ENCODE measurements at regions not wholly inside any gene's neighbourhood (a gene's known extent, or its start where the extent isn't known, plus 50 kb on each side); places are given as distances from the start of the nearest gene placed in this dataset.

DNA sequence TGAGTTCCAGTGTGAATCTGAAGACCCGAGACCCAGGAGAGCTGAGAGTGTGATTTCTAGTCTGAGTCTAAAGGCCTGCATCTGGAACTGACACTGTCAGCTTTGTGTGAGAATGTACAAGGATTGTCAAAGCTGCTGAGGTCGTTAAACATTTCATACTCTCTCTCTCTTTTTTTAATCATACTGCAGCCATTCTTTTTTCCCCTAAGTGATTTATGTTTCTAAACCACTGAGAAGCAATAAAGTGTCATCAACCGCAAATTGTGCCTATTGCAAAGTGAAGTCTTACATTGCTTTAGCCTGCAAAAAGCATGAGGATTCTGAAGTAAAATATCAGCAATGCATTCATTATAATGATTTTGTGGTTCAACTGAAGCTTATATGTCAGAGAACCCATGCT, 106.0 kb downstream of the ASMT start:
- H3K4me3 ChIP-seq (ENCODE audit: low read depth, low read length), result no peak overlapping the region
- CTCF ChIA-PET, result no interaction called here
- POLR2A ChIA-PET, result no interaction called here
- no peaks in the 10 kb centered on the region for H3K27me3 Mint-ChIP-seq (ENCODE audit: insufficient read depth, unreplicated experiment)
- DNase-seq, result no peak
- H3K4me1 ChIP-seq, result no peaks in the 10 kb centered on the region
- no peaks in the 10 kb centered on the region for H3K36me3 ChIP-seq (ENCODE audit: control insufficient read depth, insufficient read depth, low read length)
- intact Hi-C loops (cut with micrococcal nuclease; ENCODE audit: unreplicated experiment), result no loop called here
- no TSS peak for BruUV-seq (replicated peaks)
- H3K4me3 Mint-ChIP-seq (ENCODE audit: unreplicated experiment), result no peak overlapping the region
- H3K27me3 ChIP-seq (replicated peaks; ENCODE audit: control insufficient read depth, insufficient read depth, low read length), result no peaks in the 10 kb centered on the region
- no peaks in the 10 kb centered on the region for H3K36me3 Mint-ChIP-seq (ENCODE audit: insufficient read depth, unreplicated experiment)
- TF ChIP-seq, protein P1, sequence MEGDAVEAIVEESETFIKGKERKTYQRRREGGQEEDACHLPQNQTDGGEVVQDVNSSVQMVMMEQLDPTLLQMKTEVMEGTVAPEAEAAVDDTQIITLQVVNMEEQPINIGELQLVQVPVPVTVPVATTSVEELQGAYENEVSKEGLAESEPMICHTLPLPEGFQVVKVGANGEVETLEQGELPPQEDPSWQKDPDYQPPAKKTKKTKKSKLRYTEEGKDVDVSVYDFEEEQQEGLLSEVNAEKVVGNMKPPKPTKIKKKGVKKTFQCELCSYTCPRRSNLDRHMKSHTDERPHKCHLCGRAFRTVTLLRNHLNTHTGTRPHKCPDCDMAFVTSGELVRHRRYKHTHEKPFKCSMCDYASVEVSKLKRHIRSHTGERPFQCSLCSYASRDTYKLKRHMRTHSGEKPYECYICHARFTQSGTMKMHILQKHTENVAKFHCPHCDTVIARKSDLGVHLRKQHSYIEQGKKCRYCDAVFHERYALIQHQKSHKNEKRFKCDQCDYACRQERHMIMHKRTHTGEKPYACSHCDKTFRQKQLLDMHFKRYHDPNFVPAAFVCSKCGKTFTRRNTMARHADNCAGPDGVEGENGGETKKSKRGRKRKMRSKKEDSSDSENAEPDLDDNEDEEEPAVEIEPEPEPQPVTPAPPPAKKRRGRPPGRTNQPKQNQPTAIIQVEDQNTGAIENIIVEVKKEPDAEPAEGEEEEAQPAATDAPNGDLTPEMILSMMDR (IDR thresholded peaks at IDR 0.05; ENCODE audit: insufficient read depth in 1 of 2, low read depth in 1 of 2, low read length in 1 of 2, severe bottlenecking in 1 of 2, unreplicated experiment in 1 of 2), result no peak
- no peaks in the 10 kb centered on the region for H3K4me1 Mint-ChIP-seq (ENCODE audit: low read depth, unreplicated experiment)
- no peak overlapping the region for H3K27ac Mint-ChIP-seq (ENCODE audit: unreplicated experiment)
- peaks cover 14% of the 10 kb centered on the region for H3K9me3 Mint-ChIP-seq (ENCODE audit: unreplicated experiment)
- H3K9me3 ChIP-seq, result no peaks in the 10 kb centered on the region

DNA sequence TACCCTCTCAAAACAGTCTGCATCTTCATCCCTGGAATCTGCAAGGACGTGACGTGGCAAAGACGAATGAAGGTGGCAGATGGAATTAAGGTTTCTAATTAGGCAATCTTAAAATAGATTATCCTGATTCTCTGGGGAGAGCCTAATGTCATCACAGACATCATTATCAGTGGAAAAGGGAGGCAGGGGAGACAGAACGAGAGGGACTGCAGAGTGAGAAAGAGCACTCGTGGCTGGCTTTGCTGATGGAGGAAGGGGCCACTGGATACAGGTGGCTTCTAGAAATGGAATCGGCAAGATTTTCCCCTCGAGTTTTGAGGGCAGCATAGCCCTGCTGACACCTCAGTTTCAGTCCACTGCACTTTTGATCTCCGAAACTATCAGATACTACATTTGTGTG, 110.6 kb downstream of the ASMT start:
- H3K9me3 Mint-ChIP-seq (ENCODE audit: unreplicated experiment), result no peaks in the 10 kb centered on the region
- DNase-seq, result no peak
- ChIA-PET CTCF (no interaction called here), POLR2A (no interaction called here)
- Histone ChIP-seq H3K4me1 (no peaks in the 10 kb centered on the region), H3K27me3 (replicated peaks; ENCODE audit: control insufficient read depth, insufficient read depth, low read length) (no peaks in the 10 kb centered on the region), H3K9me3 (no peaks in the 10 kb centered on the region), H3K36me3 (ENCODE audit: control insufficient read depth, insufficient read depth, low read length) (no peaks in the 10 kb centered on the region), H3K4me3 (ENCODE audit: low read depth, low read length) (no peak overlapping the region)
- TF ChIP-seq, protein P1 (IDR thresholded peaks at IDR 0.05; ENCODE audit: insufficient read depth in 1 of 2, low read depth in 1 of 2, low read length in 1 of 2, severe bottlenecking in 1 of 2, unreplicated experiment in 1 of 2), result no peak
- no peaks in the 10 kb centered on the region for H3K4me1 Mint-ChIP-seq (ENCODE audit: low read depth, unreplicated experiment)
- H3K27me3 Mint-ChIP-seq (ENCODE audit: insufficient read depth, unreplicated experiment), result no peaks in the 10 kb centered on the region
- no peak overlapping the region for H3K4me3 Mint-ChIP-seq (ENCODE audit: unreplicated experiment)
- no TSS peak for BruUV-seq (replicated peaks)
- no peaks in the 10 kb centered on the region for H3K36me3 Mint-ChIP-seq (ENCODE audit: insufficient read depth, unreplicated experiment)
- intact Hi-C loops (cut with micrococcal nuclease; ENCODE audit: unreplicated experiment), result no loop called here
- no peak overlapping the region for H3K27ac Mint-ChIP-seq (ENCODE audit: unreplicated experiment)

DNA sequence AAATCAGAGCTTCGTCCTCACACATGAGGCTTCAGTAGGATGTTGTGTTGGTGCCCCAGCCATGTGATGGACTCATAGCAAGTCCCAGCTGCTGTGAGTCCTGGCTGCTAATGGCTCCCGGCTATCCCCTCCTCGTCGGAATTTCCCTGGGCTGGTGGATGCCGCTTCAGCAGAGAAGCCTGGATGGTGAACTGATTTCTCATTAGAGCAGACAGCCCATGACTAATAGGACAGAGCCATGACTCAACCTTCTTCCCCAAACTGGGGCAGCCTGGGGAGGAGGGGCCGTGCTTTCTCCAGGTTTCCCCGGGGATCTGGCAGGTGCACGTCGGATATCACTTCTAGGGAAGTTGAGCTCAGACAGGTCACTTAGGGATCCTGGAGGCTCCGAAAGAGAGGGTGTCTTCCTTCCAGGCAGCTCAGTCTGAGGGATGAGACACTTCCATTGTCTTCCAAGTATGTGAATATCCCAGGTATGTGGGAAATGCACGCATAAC, 112.7 kb downstream of the ASMT start:
- intact Hi-C loops (cut with micrococcal nuclease; ENCODE audit: unreplicated experiment), result no loop called here
- TF ChIP-seq, protein P1 (IDR thresholded peaks at IDR 0.05; ENCODE audit: insufficient read depth in 1 of 2, low read depth in 1 of 2, low read length in 1 of 2, severe bottlenecking in 1 of 2, unreplicated experiment in 1 of 2), result no peak
- H3K27me3 Mint-ChIP-seq (ENCODE audit: insufficient read depth, unreplicated experiment), result no peaks in the 10 kb centered on the region
- Histone ChIP-seq H3K9me3 (no peaks in the 10 kb centered on the region), H3K36me3 (ENCODE audit: control insufficient read depth, insufficient read depth, low read length) (no peaks in the 10 kb centered on the region), H3K27me3 (replicated peaks; ENCODE audit: control insufficient read depth, insufficient read depth, low read length) (no peaks in the 10 kb centered on the region), H3K4me3 (ENCODE audit: low read depth, low read length) (no peak overlapping the region), H3K4me1 (no peaks in the 10 kb centered on the region)
- no TSS peak for BruUV-seq (replicated peaks)
- no peaks in the 10 kb centered on the region for H3K4me1 Mint-ChIP-seq (ENCODE audit: low read depth, unreplicated experiment)
- peak; percentile 31 to 51 for DNase-seq
- POLR2A ChIA-PET, result no interaction called here
- H3K9me3 Mint-ChIP-seq (ENCODE audit: unreplicated experiment), result no peaks in the 10 kb centered on the region
- CTCF ChIA-PET, result no interaction called here
- H3K36me3 Mint-ChIP-seq (ENCODE audit: insufficient read depth, unreplicated experiment), result no peaks in the 10 kb centered on the region
- no peak overlapping the region for H3K27ac Mint-ChIP-seq (ENCODE audit: unreplicated experiment)
- H3K4me3 Mint-ChIP-seq (ENCODE audit: unreplicated experiment), result peak overlapping the region; percentile 27

Measured in Caco-2 (cell line).